Stromal cell of bone marrow (primary cell): ENCODE measurements at regions not wholly inside any gene's neighbourhood (a gene's known extent, or its start where the extent isn't known, plus 50 kb on each side); places are given as distances from the start of the nearest gene placed in this dataset.

ENCODE experiments used
- DNase-seq: peaks from one replicate; pipeline ENCODE4 v3.0.0-alpha.2; 2012; ENCODE audit warnings: low read depth

- DNase-seq, result peak; percentile 15
Observed at GRCh38 chr2:41782306-41783158, 265.3 kb upstream of the PKDCC start.

GRCh38 chr2:41784496-41784895, 263.3 kb upstream of the PKDCC start:
- no peak for DNase-seq

GRCh38 chr2:41785251-41786022, 262.4 kb upstream of the PKDCC start:
- DNase-seq, result no peak

- peak; percentile 30 for DNase-seq
Observed at GRCh38 chr2:41791523-41791922, 256.3 kb upstream of the PKDCC start.

- DNase-seq, result no peak
Observed at GRCh38 chr2:41803361-41803760, 244.5 kb upstream of the PKDCC start.

- no peak for DNase-seq
Observed at GRCh38 chr2:41806286-41806685, 241.5 kb upstream of the PKDCC start.

- DNase-seq, result no peak
Observed at GRCh38 chr2:41821167-41821566, 226.7 kb upstream of the PKDCC start.

- no peak for DNase-seq
Observed at GRCh38 chr2:41826921-41827320, 220.9 kb upstream of the PKDCC start.

- DNase-seq, result no peak
Observed at GRCh38 chr2:41827354-41827971, 220.4 kb upstream of the PKDCC start.

GRCh38 chr2:41828052-41828643, 219.7 kb upstream of the PKDCC start:
- no peak for DNase-seq

- no peak for DNase-seq
Observed at GRCh38 chr2:41829052-41829451, 218.8 kb upstream of the PKDCC start.

GRCh38 chr2:41830600-41830999, 217.2 kb upstream of the PKDCC start:
- no peak for DNase-seq

- DNase-seq, result no peak
Observed at GRCh38 chr2:41832218-41832617, 215.6 kb upstream of the PKDCC start.

- DNase-seq, result no peak
Observed at GRCh38 chr2:41835401-41835800, 212.4 kb upstream of the PKDCC start.

- DNase-seq, result peak; percentile 17
Observed at GRCh38 chr2:41836948-41837347, 210.9 kb upstream of the PKDCC start.

- no peak for DNase-seq
Observed at GRCh38 chr2:41837610-41838009, 210.2 kb upstream of the PKDCC start.

GRCh38 chr2:41840702-41841551, 206.9 kb upstream of the PKDCC start:
- DNase-seq, result peak; percentile 89

- no peak for DNase-seq
Observed at GRCh38 chr2:41846962-41847361, 200.9 kb upstream of the PKDCC start.

GRCh38 chr2:41847744-41848441, 199.9 kb upstream of the PKDCC start:
- no peak for DNase-seq

GRCh38 chr2:41851554-41851953, 196.3 kb upstream of the PKDCC start:
- DNase-seq, result no peak
